ENCODE measurements at regions not wholly inside any gene's neighbourhood (a gene's known extent, or its start where the extent isn't known, plus 50 kb on each side); places are given as distances from the start of the nearest gene placed in this dataset.
"Not testable (repeated sequence)": the region's sequence is repeated elsewhere in the genome, so short reads cannot be mapped to it uniquely, and the experiment has no call there.

DNA sequence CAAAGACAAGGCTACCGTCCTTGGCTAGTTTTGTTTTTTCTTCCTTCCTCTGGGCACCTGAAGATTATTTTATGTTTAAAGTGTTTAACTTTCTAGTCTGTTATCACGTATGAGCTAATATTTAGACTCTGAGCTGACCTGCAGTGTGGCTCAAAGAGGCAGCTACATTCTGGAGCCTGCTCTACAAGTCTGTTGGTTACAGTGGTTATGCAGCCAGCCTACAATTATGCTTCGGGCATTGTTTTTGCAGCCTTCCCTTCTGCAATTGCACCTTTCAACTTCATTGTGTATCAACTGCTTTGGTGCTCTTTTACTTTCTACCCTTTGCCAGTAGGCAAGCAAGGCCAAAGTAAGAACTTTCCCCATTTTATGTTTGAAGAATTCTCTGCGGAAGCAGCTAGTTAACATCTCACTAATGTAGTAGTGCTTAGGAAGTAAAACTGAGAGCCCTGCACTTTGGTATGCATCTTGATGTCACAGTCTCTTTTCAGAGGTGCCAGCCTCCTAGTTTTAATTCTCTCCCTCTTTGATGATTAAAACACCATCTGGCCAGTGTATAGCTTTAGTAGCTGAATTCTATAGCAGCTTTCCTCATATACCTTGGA is 322.1 kb downstream of the FAM170A start:
- no peak overlapping the region for H3K4me3 ChIP-seq
- H3K36me3 ChIP-seq (ENCODE audit: low read depth), result no peaks in the 10 kb centered on the region
- DNase-seq, result peak in 1 of 3 donors; percentile 4
- H3K9me3 ChIP-seq, result peaks cover 6% of the 10 kb centered on the region
- TF ChIP-seq, protein P1, sequence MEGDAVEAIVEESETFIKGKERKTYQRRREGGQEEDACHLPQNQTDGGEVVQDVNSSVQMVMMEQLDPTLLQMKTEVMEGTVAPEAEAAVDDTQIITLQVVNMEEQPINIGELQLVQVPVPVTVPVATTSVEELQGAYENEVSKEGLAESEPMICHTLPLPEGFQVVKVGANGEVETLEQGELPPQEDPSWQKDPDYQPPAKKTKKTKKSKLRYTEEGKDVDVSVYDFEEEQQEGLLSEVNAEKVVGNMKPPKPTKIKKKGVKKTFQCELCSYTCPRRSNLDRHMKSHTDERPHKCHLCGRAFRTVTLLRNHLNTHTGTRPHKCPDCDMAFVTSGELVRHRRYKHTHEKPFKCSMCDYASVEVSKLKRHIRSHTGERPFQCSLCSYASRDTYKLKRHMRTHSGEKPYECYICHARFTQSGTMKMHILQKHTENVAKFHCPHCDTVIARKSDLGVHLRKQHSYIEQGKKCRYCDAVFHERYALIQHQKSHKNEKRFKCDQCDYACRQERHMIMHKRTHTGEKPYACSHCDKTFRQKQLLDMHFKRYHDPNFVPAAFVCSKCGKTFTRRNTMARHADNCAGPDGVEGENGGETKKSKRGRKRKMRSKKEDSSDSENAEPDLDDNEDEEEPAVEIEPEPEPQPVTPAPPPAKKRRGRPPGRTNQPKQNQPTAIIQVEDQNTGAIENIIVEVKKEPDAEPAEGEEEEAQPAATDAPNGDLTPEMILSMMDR (IDR thresholded peaks at IDR 0.05), result no peak
- peak; percentile 39 for ATAC-seq
- peaks cover 9% of the 10 kb centered on the region for H3K4me1 ChIP-seq (ENCODE audit: low read depth)
- intact Hi-C loops (cut with DNase I, micrococcal nuclease), result no loop called here

DNA sequence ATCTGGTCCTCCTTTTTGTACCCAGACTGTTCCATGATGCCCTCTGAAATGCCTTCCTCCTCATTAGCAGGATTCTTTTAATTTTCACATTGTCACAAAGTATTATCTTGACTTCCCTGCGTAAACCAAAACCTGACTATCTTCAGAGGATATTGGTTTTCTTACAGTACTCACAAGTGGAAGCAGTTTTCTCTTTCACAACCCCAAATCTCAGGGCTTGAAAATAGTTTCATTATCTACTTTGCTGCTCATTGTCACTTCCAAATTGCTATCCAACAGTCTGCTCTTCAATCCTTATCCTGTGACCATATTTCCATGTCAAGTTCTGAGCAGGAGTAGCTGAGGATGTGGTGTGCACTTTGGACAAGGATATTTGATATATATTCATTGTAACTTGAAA is 324.1 kb downstream of the FAM170A start:
- ATAC-seq (no peak), DNase-seq (no peak)
- TF ChIP-seq, protein P1 (IDR thresholded peaks at IDR 0.05), result no peak
- peaks cover 6% of the 10 kb centered on the region for H3K9me3 ChIP-seq
- H3K4me3 ChIP-seq, result no peak overlapping the region
- H3K36me3 ChIP-seq (ENCODE audit: low read depth), result no peaks in the 10 kb centered on the region
- H3K4me1 ChIP-seq (ENCODE audit: low read depth), result peaks cover 9% of the 10 kb centered on the region
- intact Hi-C loops (cut with DNase I, micrococcal nuclease), result no loop called here

DNA sequence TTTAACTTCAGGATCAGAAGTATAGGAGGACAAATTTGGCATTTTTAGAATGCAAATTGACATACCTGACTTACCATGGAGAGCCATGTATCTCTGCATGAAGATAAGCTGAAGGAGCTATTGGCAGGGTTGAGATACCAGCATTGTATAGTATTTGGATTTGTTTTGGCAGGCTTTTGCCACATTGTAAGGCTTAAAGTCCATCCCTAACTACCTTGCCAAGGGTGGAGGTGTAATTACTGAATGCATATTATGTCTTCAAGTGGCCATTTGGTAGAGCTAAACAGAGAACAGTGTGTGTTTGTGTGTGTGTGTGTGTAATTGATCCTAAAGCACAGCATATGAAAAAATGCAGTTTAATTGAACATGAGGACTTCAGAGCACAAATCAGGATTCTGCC is 324.7 kb downstream of the FAM170A start:
- peak; percentile 89 for ATAC-seq
- peak in 1 of 3 donors; percentile 34 for DNase-seq
- H3K4me3 ChIP-seq, result no peak overlapping the region
- intact Hi-C loops (cut with DNase I, micrococcal nuclease), result no loop called here
- TF ChIP-seq, protein P1 (IDR thresholded peaks at IDR 0.05), result no peak
- peaks cover 6% of the 10 kb centered on the region for H3K9me3 ChIP-seq
- peaks cover 9% of the 10 kb centered on the region for H3K4me1 ChIP-seq (ENCODE audit: low read depth)
- no peaks in the 10 kb centered on the region for H3K36me3 ChIP-seq (ENCODE audit: low read depth)

DNA sequence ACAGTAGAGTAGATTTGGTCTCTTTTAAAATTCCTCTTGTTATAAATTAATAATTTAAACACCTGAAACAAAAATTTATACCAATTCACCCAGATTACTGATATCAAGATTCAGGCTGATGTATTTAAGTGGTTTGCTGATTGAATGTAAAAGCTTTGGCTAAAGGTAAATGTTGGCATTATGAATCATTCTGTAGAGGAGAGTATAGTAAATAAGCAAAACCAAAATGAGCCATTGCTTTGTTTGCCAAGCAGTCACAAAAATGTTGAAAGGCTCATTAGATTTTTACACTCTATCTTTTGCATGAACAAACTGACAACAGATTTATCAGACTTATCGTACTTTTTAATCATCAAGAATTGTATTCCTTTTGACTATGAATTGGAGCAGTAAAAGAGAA is 332.6 kb downstream of the FAM170A start:
- H3K4me1 ChIP-seq (ENCODE audit: low read depth), result no peaks in the 10 kb centered on the region

DNA sequence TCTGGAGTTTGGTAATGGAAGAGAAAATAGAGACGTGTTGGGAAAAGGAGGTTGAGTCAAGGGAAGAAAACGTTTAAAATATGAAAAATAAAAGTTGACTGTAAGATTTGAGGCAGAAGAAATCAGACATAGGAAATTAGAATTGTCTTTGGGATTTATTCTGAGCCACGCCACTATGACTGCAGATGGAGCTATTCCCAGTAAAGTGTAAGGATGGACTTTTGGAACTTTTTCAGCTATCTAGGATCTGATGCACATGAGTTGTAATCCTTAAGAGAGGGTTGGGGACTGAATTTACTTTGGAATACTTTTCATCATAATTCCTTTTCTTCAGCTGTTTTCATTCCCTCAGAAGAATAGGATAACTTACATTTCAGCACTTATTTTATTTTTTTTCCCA is 336.7 kb downstream of the FAM170A start:
- H3K4me3 ChIP-seq, result no peak overlapping the region
- ATAC-seq (no peak), DNase-seq (no peak)
- intact Hi-C loops (cut with DNase I, micrococcal nuclease), result no loop called here
- H3K9me3 ChIP-seq, result no peaks in the 10 kb centered on the region
- TF ChIP-seq, protein P1 (IDR thresholded peaks at IDR 0.05), result no peak
- no peaks in the 10 kb centered on the region for H3K4me1 ChIP-seq (ENCODE audit: low read depth)
- no peaks in the 10 kb centered on the region for H3K36me3 ChIP-seq (ENCODE audit: low read depth)

More for the DNA sequence above, 332.6 kb downstream of the FAM170A start:
- Histone ChIP-seq H3K9me3 (no peaks in the 10 kb centered on the region), H3K4me3 (no peak overlapping the region), H3K36me3 (ENCODE audit: low read depth) (no peaks in the 10 kb centered on the region)
- TF ChIP-seq, protein P1 (IDR thresholded peaks at IDR 0.05), result no peak
- ATAC-seq (no peak), DNase-seq (no peak)
- intact Hi-C loops (cut with DNase I, micrococcal nuclease), result no loop called here

DNA sequence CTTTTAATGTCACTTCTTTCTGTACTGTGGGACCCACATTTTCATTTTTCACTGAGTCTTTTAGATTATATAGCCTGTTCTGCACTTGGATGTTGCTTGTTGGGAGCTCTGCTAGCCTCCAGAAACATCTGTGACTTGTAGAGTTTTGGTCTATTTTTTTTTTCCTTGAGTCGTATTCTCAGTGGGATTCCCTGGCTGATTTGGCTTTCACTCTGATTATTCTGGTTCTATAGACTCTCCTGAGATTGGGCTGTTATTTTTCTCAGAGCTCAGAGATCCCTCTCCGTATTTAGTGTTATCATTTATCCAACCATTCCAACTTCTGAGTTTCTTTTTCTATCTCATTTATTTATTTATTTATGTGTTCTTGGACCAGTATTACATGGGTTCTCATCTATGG is 339.3 kb downstream of the FAM170A start:
- intact Hi-C loops (cut with DNase I, micrococcal nuclease), result no loop called here
- no peaks in the 10 kb centered on the region for H3K9me3 ChIP-seq
- ATAC-seq (no peak), DNase-seq (no peak)
- H3K4me3 ChIP-seq, result no peak overlapping the region
- no peaks in the 10 kb centered on the region for H3K36me3 ChIP-seq (ENCODE audit: low read depth)
- TF ChIP-seq, protein P1 (IDR thresholded peaks at IDR 0.05), result no peak
- H3K4me1 ChIP-seq (ENCODE audit: low read depth), result no peaks in the 10 kb centered on the region

DNA sequence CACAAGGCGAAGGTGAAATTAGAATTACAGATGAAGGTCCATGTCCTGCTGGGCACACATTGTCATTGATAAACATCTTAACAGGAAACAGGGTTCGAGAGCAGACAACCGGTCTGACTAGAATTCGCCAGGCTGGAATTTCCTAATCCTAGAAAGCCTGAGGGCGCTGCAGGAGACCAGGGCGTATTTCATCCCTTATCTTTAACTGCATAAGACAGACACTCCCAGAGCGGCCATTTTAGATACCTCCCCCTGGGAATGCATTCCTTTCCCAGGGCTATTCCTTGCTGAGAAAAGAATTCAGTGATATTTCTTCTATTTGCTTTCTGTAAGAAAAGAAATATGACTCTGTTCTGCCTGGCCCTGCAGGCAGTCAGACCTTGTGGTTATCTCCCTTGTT is 357.7 kb downstream of the FAM170A start:
- H3K4me1 ChIP-seq (ENCODE audit: low read depth); intact Hi-C loops (cut with DNase I, micrococcal nuclease); ATAC-seq: not testable (repeated sequence)

More for the DNA sequence above, 357.7 kb downstream of the FAM170A start:
- DNase-seq; H3K4me3 ChIP-seq; H3K36me3 ChIP-seq (ENCODE audit: low read depth): not testable (repeated sequence)
- peaks cover 12% of the 10 kb centered on the region for H3K9me3 ChIP-seq

All from mucosa of descending colon (tissue), 3 donors.